Kidney tubule cell (primary cell): ENCODE measurements at regions not wholly inside any gene's neighbourhood (a gene's known extent, or its start where the extent isn't known, plus 50 kb on each side); places are given as distances from the start of the nearest gene placed in this dataset.

Experiments
- DNase-seq: peaks from one replicate; pipeline ENCODE4 v3.0.0-alpha.2; 2018; ENCODE audit warnings: low spot score

GRCh38 chr6:152905551-152906299 is 77.1 kb downstream of the FBXO5 start:
- no peak for DNase-seq

GRCh38 chr6:152909241-152909640 is 73.6 kb downstream of the FBXO5 start:
- no peak for DNase-seq

- DNase-seq = no peak
Measured at GRCh38 chr6:152916035-152916434, 66.8 kb downstream of the FBXO5 start.

GRCh38 chr6:152918991-152919390 is 63.9 kb downstream of the FBXO5 start:
- DNase-seq = no peak

GRCh38 chr6:152920016-152920415 is 62.8 kb downstream of the FBXO5 start:
- DNase-seq = no peak
